ENCODE measurements at regions not wholly inside any gene's neighbourhood (a gene's known extent, or its start where the extent isn't known, plus 50 kb on each side); places are given as distances from the start of the nearest gene placed in this dataset.

GRCh38 chr13:64556376-64556775 lies 2673.8 kb downstream of the PCDH9 start:
- Histone ChIP-seq H3K27me3 (replicated peaks in 1 of 2; ENCODE audit: control insufficient read depth in 2 of 2, insufficient read depth in 2 of 2, low read length in 1 of 2) (no peaks in the 10 kb centered on the region), H3K4me1 (ENCODE audit: control insufficient read depth, insufficient read depth, low read length) (no peaks in the 10 kb centered on the region), H3K4me2 (ENCODE audit: control insufficient read depth, insufficient read depth) (no peak overlapping the region), H3K79me2 (ENCODE audit: control insufficient read depth, insufficient read depth, low read length) (no peaks in the 10 kb centered on the region), H4K20me1 (ENCODE audit: control insufficient read depth, insufficient read depth) (no peaks in the 10 kb centered on the region), H3K4me3 (no peak overlapping the region), H3K9me3 (replicated peaks; ENCODE audit: control insufficient read depth, insufficient read depth, low read length) (no peaks in the 10 kb centered on the region), H3K27ac (ENCODE audit: control insufficient read depth, insufficient read depth) (no peak overlapping the region), H3K36me3 (ENCODE audit: control insufficient read depth in 2 of 2, insufficient read depth in 2 of 2, low read length in 1 of 2) (no peaks in the 10 kb centered on the region), H3K9ac (ENCODE audit: control insufficient read depth, insufficient read depth, low read length) (no peak overlapping the region), H2AFZ (ENCODE audit: control insufficient read depth, low read depth, low read length) (no peak overlapping the region)
- 0% methylated on average over 1 of the region's 1 CpG for WGBS (ENCODE audit: insufficient coverage, insufficient replicate concordance, low lambda C conversion rate, missing lambda C conversion rate)
- ChIA-PET SMC1A (ENCODE audit: uncharacterized antibody, unreplicated experiment) (no interaction called here), POLR2A (no interaction called here), CTCF (no interaction called here), RAD21 (ENCODE audit: unreplicated experiment) (no interaction called here)
- no TSS peak for BruUV-seq (replicated peaks)
- DNase-seq (ENCODE audit: low read depth, low spot score) (no peak), FAIRE-seq (no peak), ATAC-seq (no peak)
- in situ Hi-C loops (cut with MboI) (no loop called here), intact Hi-C loops (cut with micrococcal nuclease; ENCODE audit: unreplicated experiment) (no loop called here)
- no peak for TF ChIP-seq FOS (IDR thresholded peaks at IDR 0.05; ENCODE audit: borderline replicate concordance, extremely low read depth, insufficient read length)
- TF ChIP-seq PRDM15 (CRISPR knock-in tag; IDR thresholded peaks at IDR 0.05) = no peak
- no peak for TF ChIP-seq HDGF (IDR thresholded peaks at IDR 0.05)
- TF ChIP-seq RAD21 (IDR thresholded peaks at IDR 0.05; ENCODE audit: insufficient read depth, low read depth, low read length) = no peak
- no peak for TF ChIP-seq IRF4 (IDR thresholded peaks at IDR 0.05; ENCODE audit: low read depth, low read length)
- TF ChIP-seq, protein P1, sequence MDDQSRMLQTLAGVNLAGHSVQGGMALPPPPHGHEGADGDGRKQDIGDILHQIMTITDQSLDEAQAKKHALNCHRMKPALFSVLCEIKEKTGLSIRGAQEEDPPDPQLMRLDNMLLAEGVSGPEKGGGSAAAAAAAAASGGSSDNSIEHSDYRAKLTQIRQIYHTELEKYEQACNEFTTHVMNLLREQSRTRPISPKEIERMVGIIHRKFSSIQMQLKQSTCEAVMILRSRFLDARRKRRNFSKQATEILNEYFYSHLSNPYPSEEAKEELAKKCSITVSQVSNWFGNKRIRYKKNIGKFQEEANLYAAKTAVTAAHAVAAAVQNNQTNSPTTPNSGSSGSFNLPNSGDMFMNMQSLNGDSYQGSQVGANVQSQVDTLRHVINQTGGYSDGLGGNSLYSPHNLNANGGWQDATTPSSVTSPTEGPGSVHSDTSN (IDR thresholded peaks at IDR 0.05; ENCODE audit: insufficient replicate concordance, low read depth, low read length) = no peak
- no peak for TF ChIP-seq SRF (IDR thresholded peaks at IDR 0.05; ENCODE audit: low read depth in 2 of 2, low read length in 2 of 2)
- no peak for TF ChIP-seq CHD2 (IDR thresholded peaks at IDR 0.05; ENCODE audit: borderline replicate concordance, low read depth, low read length)
- no peak for TF ChIP-seq SPI1 (IDR thresholded peaks at IDR 0.05; ENCODE audit: borderline replicate concordance, insufficient read depth, low read depth, low read length)
- TF ChIP-seq SREBF1 (IDR thresholded peaks at IDR 0.05; ENCODE audit: low read length) = no peak
- TF ChIP-seq, protein P2, sequence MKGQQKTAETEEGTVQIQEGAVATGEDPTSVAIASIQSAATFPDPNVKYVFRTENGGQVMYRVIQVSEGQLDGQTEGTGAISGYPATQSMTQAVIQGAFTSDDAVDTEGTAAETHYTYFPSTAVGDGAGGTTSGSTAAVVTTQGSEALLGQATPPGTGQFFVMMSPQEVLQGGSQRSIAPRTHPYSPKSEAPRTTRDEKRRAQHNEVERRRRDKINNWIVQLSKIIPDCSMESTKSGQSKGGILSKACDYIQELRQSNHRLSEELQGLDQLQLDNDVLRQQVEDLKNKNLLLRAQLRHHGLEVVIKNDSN (IDR thresholded peaks at IDR 0.05; ENCODE audit: borderline replicate concordance, extremely low read length, insufficient read depth, low read depth, low read length) = no peak
- TF ChIP-seq RCOR1 (conservative IDR thresholded peaks at IDR 0.05; ENCODE audit: low read depth, low read length) = no peak
- TF ChIP-seq SIX5 (IDR thresholded peaks at IDR 0.05; ENCODE audit: low read depth, low read length, severe bottlenecking) = no peak
- no peak for TF ChIP-seq EZH2 (IDR thresholded peaks at IDR 0.05; ENCODE audit: borderline replicate concordance, control insufficient read depth, low read depth, low read length)
